ENCODE measurements at regions not wholly inside any gene's neighbourhood (a gene's known extent, or its start where the extent isn't known, plus 50 kb on each side); places are given as distances from the start of the nearest gene placed in this dataset.

- CTCF ChIA-PET, result interaction anchor here (0.6 kb wide), 1 partner anchor 546 kb away, joined by 3 read pairs; no protein-coding TSS in a partner anchor
Observed at GRCh38 chr17:62860962-62861873, 53.1 kb upstream of the MARCHF10 start.

GRCh38 chr17:62859146-62859545, 51.0 kb upstream of the MARCHF10 start:
- no peaks in the 10 kb centered on the region for H3K36me3 Mint-ChIP-seq (ENCODE audit: low read depth)
- H3K9me3 Mint-ChIP-seq (ENCODE audit: insufficient read depth), result no peaks in the 10 kb centered on the region
- CTCF ChIA-PET, result no interaction called here
- ATAC-seq (no peak), DNase-seq (no peak)
- H3K4me1 Mint-ChIP-seq (ENCODE audit: low read depth), result no peaks in the 10 kb centered on the region
- no peak overlapping the region for H3K27ac Mint-ChIP-seq
- no peak overlapping the region for H3K4me3 Mint-ChIP-seq
- POLR2A ChIA-PET, result no interaction called here
- peaks cover 14% of the 10 kb centered on the region for H3K27me3 Mint-ChIP-seq (ENCODE audit: low read depth)

More at GRCh38 chr17:62860962-62861873, 53.1 kb upstream of the MARCHF10 start:
- H3K4me3 Mint-ChIP-seq, result no peak overlapping the region
- DNase-seq (no peak), ATAC-seq (no peak)
- H3K27me3 Mint-ChIP-seq (ENCODE audit: low read depth), result peaks cover 9% of the 10 kb centered on the region
- no peak overlapping the region for H3K27ac Mint-ChIP-seq
- no peaks in the 10 kb centered on the region for H3K9me3 Mint-ChIP-seq (ENCODE audit: insufficient read depth)
- H3K4me1 Mint-ChIP-seq (ENCODE audit: low read depth), result no peaks in the 10 kb centered on the region
- POLR2A ChIA-PET, result no interaction called here
- no peaks in the 10 kb centered on the region for H3K36me3 Mint-ChIP-seq (ENCODE audit: low read depth)

All from activated CD8-positive, alpha-beta T cell treated with anti-CD3 and anti-CD28 coated beads, Interleukin-2, amount 10 ng/mL, durations not matched to agents 7 days and 5 days (primary cell).